GM21526 (cell line): ENCODE measurements at regions not wholly inside any gene's neighbourhood (a gene's known extent, or its start where the extent isn't known, plus 50 kb on each side); places are given as distances from the start of the nearest gene placed in this dataset.
"Not testable (repeated sequence)": the region's sequence is repeated elsewhere in the genome, so short reads cannot be mapped to it uniquely, and the experiment has no call there.

Experiments
- ATAC-seq: cut with Tn5 transposase; IDR thresholded peaks from one replicate; pipeline ENCODE4 v1.9.1; 2021; ENCODE audit warnings: moderate library complexity; ENCODE audit not compliant: unreplicated experiment, low FRiP score

DNA sequence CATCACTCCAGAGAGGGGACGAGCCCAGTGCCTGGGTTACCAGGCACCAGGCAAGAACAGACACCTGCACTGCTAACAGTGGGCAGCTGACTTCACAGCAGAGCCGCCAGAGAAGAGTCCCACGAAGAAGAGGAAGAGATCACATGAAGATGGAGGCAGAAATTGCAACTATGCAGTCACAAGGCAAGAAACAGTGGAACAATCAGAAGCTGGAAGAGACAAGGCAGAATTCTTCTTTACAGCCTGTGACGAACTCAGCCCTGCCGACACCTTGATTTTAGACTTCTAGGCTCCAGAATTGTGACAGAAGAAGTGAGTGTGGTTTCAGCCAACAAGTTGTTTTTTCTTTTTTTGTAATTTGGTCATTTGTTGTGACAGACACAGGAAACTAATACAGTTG is 59.2 kb downstream of the IL12A start:
- ATAC-seq, result no peak

DNA sequence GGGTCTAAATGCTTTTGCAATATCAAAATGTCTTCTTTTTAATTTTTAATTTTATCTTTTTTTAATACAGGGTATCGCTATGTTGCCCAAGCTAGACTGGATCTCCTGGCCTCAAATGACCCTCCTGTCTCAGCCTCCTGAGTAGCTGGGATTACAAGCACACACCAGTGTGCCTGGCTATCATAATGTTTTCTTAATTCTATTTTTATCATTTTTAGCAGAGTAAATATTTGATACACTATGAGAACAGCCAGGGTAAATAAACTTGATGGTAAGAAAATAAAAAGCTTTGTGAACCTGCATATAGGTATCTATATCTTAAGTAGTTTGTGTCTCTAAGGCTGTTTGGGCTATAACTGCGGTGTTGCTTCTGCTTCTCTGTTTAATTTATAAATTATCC is 60.4 kb downstream of the IL12A start:
- no peak for ATAC-seq

DNA sequence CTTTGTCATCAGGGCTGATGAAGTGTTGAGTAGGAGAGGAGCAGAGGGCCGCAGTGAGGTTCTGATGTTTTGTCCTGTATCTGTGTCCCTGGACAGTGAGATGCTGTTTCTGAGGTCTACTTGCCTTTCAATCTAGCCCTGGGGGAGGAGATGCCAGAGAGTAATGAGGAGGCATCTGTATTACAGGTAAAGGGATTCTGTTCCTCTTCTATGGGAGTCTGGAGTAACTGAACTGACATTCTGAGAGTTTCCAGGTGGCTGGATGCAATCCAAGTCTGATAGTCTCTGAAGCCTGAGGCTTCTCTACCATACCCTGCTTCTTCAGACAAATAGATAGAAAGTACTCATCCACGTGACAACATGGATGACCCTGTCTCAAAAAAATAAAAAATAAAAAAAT is 60.9 kb downstream of the IL12A start:
- no peak for ATAC-seq

DNA sequence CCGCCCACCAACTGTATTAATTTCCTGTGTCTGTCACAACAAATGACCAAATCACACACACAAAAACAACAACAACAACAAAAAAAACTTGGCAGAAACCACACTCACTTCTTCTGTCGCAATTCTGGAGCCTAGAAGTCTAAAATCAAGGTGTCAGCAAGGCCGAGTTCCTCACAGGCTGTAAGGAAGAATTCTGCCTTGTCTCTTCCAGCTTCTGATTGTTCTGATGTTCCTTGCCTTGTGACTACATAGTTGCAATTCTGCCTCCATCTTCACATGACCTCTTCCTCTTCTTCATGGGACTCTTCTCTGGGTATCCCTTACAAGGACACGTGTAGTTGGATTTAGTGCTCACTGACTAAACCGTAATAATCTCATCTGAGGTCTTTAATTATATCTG is 61.4 kb downstream of the IL12A start:
- no peak for ATAC-seq

DNA sequence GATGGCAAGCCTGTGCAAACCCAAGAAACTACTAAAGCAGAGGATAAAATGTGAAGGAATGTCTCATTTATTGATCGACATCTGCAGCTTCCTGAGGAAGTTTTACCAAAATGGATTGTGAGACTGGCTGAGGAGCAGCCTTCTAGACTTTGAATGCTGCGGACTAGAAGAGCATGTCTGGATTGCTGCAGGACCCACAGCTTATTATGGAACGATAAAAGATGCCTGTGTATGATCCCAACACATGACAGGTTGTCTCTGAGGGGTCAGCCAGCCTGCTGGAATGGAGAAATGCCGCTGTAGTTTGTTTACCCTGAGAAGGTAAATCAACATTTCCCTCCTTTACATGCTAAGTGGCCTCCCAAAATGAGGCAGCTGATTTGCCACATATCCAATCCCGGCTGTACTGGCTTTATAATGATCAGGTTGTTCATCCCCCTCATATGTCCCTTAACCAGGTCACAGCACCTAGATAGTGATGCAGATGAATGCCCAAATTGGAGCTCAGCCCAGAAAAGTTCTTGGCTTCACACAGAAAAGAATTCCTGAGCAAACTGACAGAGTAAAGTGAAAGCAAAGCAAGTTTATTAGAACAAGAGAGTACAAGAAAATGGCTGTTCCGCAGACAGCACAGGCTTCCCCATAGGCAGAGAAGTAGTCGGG is 63.9 kb downstream of the IL12A start:
- no peak for ATAC-seq

DNA sequence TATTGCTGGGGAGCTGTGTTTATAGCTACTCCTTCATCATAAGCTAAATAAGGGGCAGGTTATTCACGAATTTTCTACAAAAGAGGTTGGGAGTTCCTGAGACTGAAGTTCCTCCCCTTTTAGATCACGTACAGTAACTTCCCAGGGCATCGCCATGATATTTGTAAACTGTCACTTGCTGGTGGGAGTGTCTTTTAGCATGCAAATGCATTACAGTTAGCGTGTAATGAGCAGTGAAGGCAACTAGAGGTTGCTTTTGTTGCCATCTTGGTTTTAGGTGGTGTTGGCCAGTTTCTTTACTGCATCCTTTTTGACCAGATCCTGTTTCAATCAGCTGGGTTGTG is 64.4 kb downstream of the IL12A start:
- no peak for ATAC-seq

DNA sequence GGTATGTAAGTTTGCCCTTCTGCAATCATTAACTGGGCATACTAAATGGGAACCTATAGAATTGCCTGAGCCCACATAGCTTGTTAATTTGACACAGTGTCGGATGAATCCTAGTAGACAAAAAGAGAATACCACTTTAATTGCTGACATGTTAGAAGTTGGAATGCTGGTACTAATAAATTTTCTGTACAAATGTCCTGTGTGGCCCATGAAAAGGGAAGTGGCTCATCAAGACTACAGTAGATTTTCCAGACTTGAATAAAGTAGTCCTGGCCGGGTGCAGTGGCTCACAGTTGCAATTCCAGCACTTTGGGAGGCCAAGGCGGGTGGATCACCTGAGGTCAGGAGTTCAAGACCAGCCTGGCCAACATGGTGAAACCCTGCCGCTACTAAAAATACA is 66.2 kb downstream of the IL12A start:
- not testable (repeated sequence) for ATAC-seq

DNA sequence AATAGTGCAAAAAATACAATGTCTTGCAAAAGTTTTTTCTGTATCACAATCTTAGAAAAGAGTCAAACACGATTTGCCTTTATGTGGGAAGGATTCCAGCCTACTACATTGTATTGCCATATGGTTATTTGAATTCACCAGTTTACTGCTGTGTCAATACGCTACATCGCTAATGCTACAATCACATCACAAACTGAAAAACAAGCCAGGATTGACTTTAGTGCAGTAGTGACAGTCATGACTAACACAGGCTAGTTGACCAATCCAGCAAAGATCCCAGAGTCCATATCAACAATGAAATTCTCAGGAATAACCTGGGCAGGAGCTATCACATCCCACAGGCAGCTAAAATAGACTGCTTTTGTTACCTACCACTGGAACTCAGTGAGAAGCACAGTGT is 67.0 kb downstream of the IL12A start:
- ATAC-seq, result no peak

DNA sequence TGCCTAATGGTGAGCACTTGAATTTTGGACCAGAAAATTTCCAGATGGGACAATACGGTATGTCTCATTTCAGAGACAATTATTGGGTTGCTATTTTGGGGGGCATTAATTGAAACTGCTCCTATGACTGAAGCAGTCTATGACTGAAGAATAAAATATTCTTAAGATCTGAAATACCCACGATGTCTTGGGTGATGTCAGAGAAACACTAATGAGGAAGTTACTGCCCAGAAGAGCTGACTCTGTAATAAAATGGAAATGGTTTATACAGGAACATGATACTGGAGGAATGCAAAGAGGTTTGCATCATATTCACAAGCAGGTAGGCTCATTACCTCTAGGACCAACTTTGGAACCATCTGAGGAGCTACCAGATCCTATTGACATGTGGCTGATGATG is 68.7 kb downstream of the IL12A start:
- no peak for ATAC-seq

DNA sequence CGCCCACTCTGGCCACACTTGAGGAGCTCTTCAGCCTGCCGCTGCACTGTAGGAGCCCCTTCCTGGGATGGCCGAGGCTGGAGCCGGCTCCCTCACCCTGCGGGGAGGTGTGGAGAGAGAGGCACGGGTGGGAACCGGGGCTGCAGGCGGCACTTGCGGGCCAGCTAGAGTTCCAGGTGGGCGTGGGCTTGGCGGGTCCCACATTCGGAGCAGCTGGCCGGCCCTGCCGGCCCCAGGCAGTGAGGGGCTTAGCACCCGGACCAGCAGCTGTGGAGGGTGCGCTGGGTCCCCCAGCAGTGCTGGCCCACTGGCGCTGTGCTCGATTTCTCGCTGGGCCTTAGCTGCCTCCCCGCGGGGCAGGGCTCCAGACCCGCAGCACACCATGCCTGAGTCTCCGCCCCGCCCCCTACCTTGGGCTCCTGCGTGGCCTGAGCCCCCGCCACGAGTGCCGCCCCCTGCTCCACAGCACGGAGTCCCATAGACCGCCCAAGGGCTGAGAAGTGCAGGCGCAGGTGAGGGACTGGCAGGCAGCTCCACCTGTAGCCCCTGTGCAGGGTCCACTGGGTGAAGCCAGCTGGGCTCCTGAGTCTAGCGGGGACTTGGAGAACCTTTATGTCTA is 71.9 kb downstream of the IL12A start:
- ATAC-seq, result no peak

DNA sequence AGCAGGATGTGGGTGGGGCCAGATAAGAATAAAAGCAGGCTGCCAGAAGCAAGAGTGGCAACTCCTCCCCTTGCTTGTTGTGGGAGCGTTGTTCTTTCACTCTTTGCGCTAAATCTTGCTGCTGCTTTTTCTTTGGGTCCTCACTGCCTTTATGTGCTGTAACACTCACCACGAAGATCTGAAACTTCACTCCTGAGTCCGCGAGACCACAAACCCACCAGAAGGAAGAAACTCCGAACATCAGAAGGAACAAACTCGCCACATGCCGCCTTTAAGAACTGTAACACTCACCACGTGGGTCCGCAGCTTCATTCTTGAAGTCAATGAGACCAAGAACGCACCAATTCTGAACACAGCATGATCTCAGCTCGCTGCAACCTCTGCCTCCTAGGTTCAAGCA is 72.9 kb downstream of the IL12A start:
- no peak for ATAC-seq

DNA sequence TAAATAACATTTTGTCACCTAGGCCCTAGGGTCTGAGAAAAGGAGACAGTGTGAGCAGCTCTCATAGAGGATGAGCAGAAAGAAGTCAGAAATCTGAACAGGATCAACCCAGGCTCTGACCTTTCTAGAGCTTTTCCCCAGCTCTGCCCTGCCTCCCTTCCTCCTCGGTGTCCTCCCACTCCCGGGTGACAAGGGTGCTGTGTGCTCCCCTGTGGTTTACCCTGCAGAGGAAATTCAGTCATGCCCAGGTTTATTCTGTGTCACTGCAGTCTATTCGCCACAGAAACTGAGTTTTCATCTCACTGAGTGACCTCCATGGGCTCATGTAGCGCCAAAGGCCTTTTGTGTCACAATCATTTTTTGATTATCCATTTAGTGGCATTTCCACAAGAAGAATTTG is 76.6 kb downstream of the IL12A start:
- no peak for ATAC-seq

DNA sequence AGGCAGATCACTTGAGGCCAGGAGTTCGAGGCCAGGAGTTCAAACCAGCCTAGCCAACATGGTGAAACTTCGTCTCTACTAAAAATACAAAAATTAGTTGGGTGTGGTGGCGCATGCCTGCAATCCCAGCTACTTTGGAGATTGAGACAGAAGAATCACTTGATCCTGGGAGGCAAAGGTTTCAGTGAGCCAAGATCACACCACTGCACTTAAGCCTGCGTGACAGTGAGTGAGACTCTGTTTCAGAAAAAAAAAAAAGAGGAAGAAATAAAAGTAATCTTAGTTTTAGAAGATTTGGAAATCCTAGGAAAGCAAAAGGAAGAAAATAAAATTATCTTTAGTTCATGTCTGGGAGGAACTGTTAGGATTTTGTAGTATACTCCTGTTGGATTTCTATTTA is 77.2 kb downstream of the IL12A start:
- ATAC-seq, result no peak

GRCh38 chr3:160069986-160070385 is 81.4 kb downstream of the IL12A start:
- ATAC-seq, result no peak

GRCh38 chr3:160076519-160076918 is 87.9 kb downstream of the IL12A start:
- ATAC-seq, result no peak

GRCh38 chr3:160078533-160078932 is 89.9 kb downstream of the IL12A start:
- ATAC-seq, result no peak

- ATAC-seq, result no peak
These were observed 93.4 kb downstream of the IL12A start for GRCh38 chr3:160081958-160082533.

DNA sequence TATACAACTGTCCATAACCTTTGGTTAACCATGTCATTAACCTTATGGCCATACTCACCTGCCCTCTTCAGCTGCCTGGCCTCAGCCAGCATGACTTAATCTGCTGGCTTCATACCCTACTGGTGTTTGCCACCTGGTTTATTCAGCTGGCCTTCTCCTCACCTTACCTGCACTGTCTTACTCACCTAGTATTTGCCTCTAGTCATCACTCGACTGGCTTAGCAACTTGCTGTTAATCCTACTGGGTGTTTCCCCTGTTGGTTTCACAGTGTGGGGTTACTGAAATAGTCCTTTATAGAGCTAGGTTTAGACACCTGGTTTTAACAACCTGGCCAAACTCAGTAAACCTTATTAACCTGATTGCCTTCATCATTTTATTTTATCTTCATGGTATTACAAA is 96.4 kb downstream of the IL12A start:
- no peak for ATAC-seq

- no peak for ATAC-seq
These were observed 100.0 kb downstream of the IL12A start for GRCh38 chr3:160088492-160089137.

GRCh38 chr3:160090653-160091052 is 102.0 kb downstream of the IL12A start:
- no peak for ATAC-seq

GRCh38 chr3:160091441-160091840 is 102.8 kb downstream of the IL12A start:
- no peak for ATAC-seq

DNA sequence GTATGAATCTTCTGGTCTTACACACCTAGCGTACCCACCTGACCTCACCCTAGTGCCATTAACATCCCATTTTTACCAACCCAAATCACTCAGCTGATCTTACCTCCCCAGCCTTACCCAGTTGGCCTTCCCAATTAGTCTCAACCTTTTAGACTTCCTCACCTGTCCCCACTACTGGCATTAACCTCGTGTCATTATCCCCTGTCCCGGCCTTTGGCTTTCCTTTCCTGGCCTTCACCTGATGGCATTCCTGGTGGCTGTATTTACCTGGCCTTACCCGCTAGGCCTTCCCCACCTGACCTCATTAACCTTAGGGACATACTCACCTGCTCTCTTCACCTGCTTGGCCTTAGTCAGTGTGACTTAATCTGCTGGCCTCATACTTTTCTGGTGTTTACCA is 104.1 kb downstream of the IL12A start:
- no peak for ATAC-seq
